HCT116 (cell line): ENCODE measurements at regions not wholly inside any gene's neighbourhood (a gene's known extent, or its start where the extent isn't known, plus 50 kb on each side); places are given as distances from the start of the nearest gene placed in this dataset.

Experiments
- ATAC-seq: fragments of 200-7000 bp; cut with Tn5 transposase; 2 replicates; pipeline ENCODE4 v1.9.1; 2020; ENCODE audit warnings: mild to moderate bottlenecking, moderate library complexity
- BruUV-seq: library from RNA; stranded (reverse); fragments of 400-500 nt; replicated peaks from 2 replicates; lab custom pipeline; 2021; lab: Mats Ljungman, UMichigan
- CTCF ChIA-PET: fragments of 300-600 bp; sonication (Branson Sonifier 250); formaldehyde crosslinking; loops from one replicate; lab custom pipeline; 2021; ENCODE audit warnings: antibody characterized with exemption; lab: Charles Lee
- POLR2A ChIA-PET: fragments of 300-600, 350-600 bp; sonication (Branson Sonifier 250); formaldehyde crosslinking; loops from one replicate; lab custom pipeline; 2021; ENCODE audit warnings: antibody characterized with exemption; lab: Charles Lee
- RAD21 ChIA-PET, 2 experiments: fragments of 300-600 bp; sonication (Branson Sonifier 250); formaldehyde crosslinking; loops; one replicate each; lab custom pipeline; 2023; ENCODE audit warnings: low total read pairs in 2 of 2; ENCODE audit not compliant: uncharacterized antibody in 2 of 2, unreplicated experiment in 2 of 2, low non-redundant PET in 1 of 2; lab: Charles Lee
- DNase-seq: peaks from one replicate; pipeline ENCODE4 v3.0.0-alpha.2; 2010; ENCODE audit warnings: low read depth, low spot score
- H2AFZ ChIP-seq: fragments of 200-600 bp; shearing (Covaris generic), sonication (generic); 2 replicates; pipeline ENCODE4 v1.6.1; 2017; ENCODE audit warnings: low read depth, mixed run types, mixed read lengths, antibody characterized with exemption, low read length; ENCODE audit not compliant: poor library complexity, severe bottlenecking
- H3K27ac ChIP-seq: 2 replicates; pipeline ENCODE4 v1.5.1; 2012; ENCODE audit warnings: low read depth, low read length
- H3K27me3 ChIP-seq: fragments of 200-600 bp; sonication (generic); 2 replicates; pipeline ENCODE4 v1.6.1; 2016; ENCODE audit warnings: mixed run types, low read length, mixed read lengths; ENCODE audit not compliant: insufficient read depth
- H3K36me3 ChIP-seq, 2 experiments: fragments of 200-500 bp in 1 of 2; fragments of 200-600 bp in 1 of 2; sonication (Bioruptor generic) in 1 of 2; sonication (generic) in 1 of 2; 2 replicates each; pipeline versions ENCODE4 v1.5.1 to v1.6.1; 2014 to 2016; ENCODE audit warnings: low read length in 2 of 2, inconsistent platforms in 1 of 2, mixed read lengths in 1 of 2, mixed run types in 1 of 2; ENCODE audit not compliant: insufficient read depth in 2 of 2, control insufficient read depth in 1 of 2
- H3K4me1 ChIP-seq, 2 experiments: fragments of 200-600 bp in 1 of 2; sonication (generic) in 1 of 2; 2 replicates each; pipeline versions ENCODE4 v1.5.1 to v1.6.1; 2012 to 2017; ENCODE audit warnings: low read length in 2 of 2, inconsistent platforms in 1 of 2, mild to moderate bottlenecking in 1 of 2, mixed read lengths in 1 of 2, mixed run types in 1 of 2, moderate library complexity in 1 of 2; ENCODE audit not compliant: insufficient read depth in 2 of 2, control insufficient read depth in 1 of 2
- H3K4me2 ChIP-seq: fragments of 200-600 bp; sonication (generic); 2 replicates; pipeline ENCODE4 v1.6.1; 2017; ENCODE audit warnings: mixed run types, low read length, mixed read lengths
- H3K4me3 ChIP-seq, 2 experiments: fragments of 200-600 bp in 1 of 2; sonication (generic) in 1 of 2; replicated peaks in 1 of 2; 2 replicates each; pipeline ENCODE4 v1.5.1; 2011 to 2016; ENCODE audit warnings: low read length in 2 of 2, control low read depth in 1 of 2, low read depth in 1 of 2, mild to moderate bottlenecking in 1 of 2, mixed read lengths in 1 of 2, mixed run types in 1 of 2
- H3K79me2 ChIP-seq: fragments of 200-600 bp; sonication (generic); 2 replicates; pipeline ENCODE4 v1.6.1; 2017; ENCODE audit warnings: mild to moderate bottlenecking, mixed run types, low read length, moderate library complexity, mixed read lengths; ENCODE audit not compliant: insufficient read depth
- H3K9ac ChIP-seq: fragments of 200-600 bp; sonication (generic); 2 replicates; pipeline ENCODE4 v1.6.1; 2016; ENCODE audit warnings: low read length, mixed read lengths
- H3K9me2 ChIP-seq: fragments of 200-600 bp; sonication (generic), shearing (Covaris generic); 2 replicates; pipeline ENCODE4 v1.6.1; 2017; ENCODE audit warnings: mixed run types, mild to moderate bottlenecking, moderate library complexity; ENCODE audit not compliant: insufficient read depth
- H3K9me3 ChIP-seq, 2 experiments: fragments of 200-500 bp in 1 of 2; fragments of 200-600 bp in 1 of 2; sonication (Bioruptor generic) in 1 of 2; sonication (generic) in 1 of 2; 2 replicates each; pipeline ENCODE4 v1.6.1; 2014 to 2017; ENCODE audit warnings: low read length in 2 of 2, mixed read lengths in 2 of 2, inconsistent platforms in 1 of 2, low read depth in 1 of 2, mild to moderate bottlenecking in 1 of 2, mixed run types in 1 of 2, moderate library complexity in 1 of 2; ENCODE audit not compliant: control insufficient read depth in 1 of 2, insufficient read depth in 1 of 2
- H4K20me1 ChIP-seq: fragments of 200-600 bp; sonication (generic), shearing (Covaris generic); 2 replicates; pipeline ENCODE4 v1.6.1; 2017; ENCODE audit warnings: mixed run types, mild to moderate bottlenecking, moderate library complexity; ENCODE audit not compliant: insufficient read depth
- EGR1 ChIP-seq: IDR thresholded peaks from 2 replicates; pipeline ENCODE4 v1.6.1; 2012; ENCODE audit warnings: low read depth
- ELF1 ChIP-seq: IDR thresholded peaks from 2 replicates; pipeline ENCODE4 v1.6.1; 2012; ENCODE audit warnings: low read depth, borderline replicate concordance
- EZH2 ChIP-seq: fragments of 200-600 bp; sonication (generic); IDR thresholded peaks from 2 replicates; pipeline ENCODE4 v1.6.1; 2017; ENCODE audit warnings: antibody characterized with exemption, mixed run types
- EZH2phosphoT487 ChIP-seq: fragments of 200-600 bp; IDR thresholded peaks from 2 replicates; pipeline ENCODE4 v1.6.1; 2018; ENCODE audit warnings: antibody characterized with exemption, borderline replicate concordance
- JUND ChIP-seq: IDR thresholded peaks from 2 replicates; pipeline ENCODE4 v1.6.1; 2012
- POLR2A ChIP-seq: IDR thresholded peaks from 2 replicates; pipeline ENCODE4 v1.7.0; 2011; ENCODE audit warnings: borderline replicate concordance; ENCODE audit not compliant: insufficient read depth, insufficient read length; ENCODE audit errors: extremely low read depth
- POLR2AphosphoS5 ChIP-seq: IDR thresholded peaks from 2 replicates; pipeline ENCODE4 v1.6.1; 2011; ENCODE audit warnings: mild to moderate bottlenecking, low read depth, low read length, moderate library complexity
- SP1 ChIP-seq: IDR thresholded peaks from 2 replicates; pipeline ENCODE4 v1.6.1; 2012; ENCODE audit warnings: low read depth
- TCF7L2 ChIP-seq: IDR thresholded peaks from 2 replicates; pipeline ENCODE4 v1.7.0; 2011; ENCODE audit warnings: borderline replicate concordance, inconsistent platforms; ENCODE audit not compliant: insufficient read depth, insufficient read length; ENCODE audit errors: extremely low read depth
- ZFX ChIP-seq: fragments of 450-650 bp; IDR thresholded peaks from 2 replicates; pipeline ENCODE4 v1.6.1; 2017
- intact Hi-C: fragments of 100-400 bp; cut with micrococcal nuclease; formaldehyde crosslinking; loops from 2 replicates; pipeline ENCODE4 v1.10.0; 2022
- TF ChIP-seq, protein P1 (sequence below), 3 experiments: fragments of 200-600 bp in 1 of 3; sonication (generic) in 1 of 3; IDR thresholded peaks in 2 of 3; conservative IDR thresholded peaks in 1 of 3; 2 replicates each; pipeline ENCODE4 v1.5.1; 2012 to 2017; ENCODE audit warnings: low read depth in 2 of 3, low read length in 2 of 3, antibody characterized with exemption in 1 of 3, borderline replicate concordance in 1 of 3, control low read depth in 1 of 3, mild to moderate bottlenecking in 1 of 3, mixed read lengths in 1 of 3, mixed run types in 1 of 3, moderate library complexity in 1 of 3; ENCODE audit not compliant: insufficient read depth in 1 of 3
- TF ChIP-seq, protein P2 (sequence below): IDR thresholded peaks from 2 replicates; pipeline ENCODE4 v1.6.1; 2012
- TF ChIP-seq, protein P3 (sequence below): IDR thresholded peaks from 2 replicates; pipeline ENCODE4 v1.6.1; 2011; ENCODE audit warnings: mild to moderate bottlenecking, low read length, moderate library complexity; ENCODE audit not compliant: insufficient replicate concordance; ENCODE audit errors: extremely low read depth

DNA sequence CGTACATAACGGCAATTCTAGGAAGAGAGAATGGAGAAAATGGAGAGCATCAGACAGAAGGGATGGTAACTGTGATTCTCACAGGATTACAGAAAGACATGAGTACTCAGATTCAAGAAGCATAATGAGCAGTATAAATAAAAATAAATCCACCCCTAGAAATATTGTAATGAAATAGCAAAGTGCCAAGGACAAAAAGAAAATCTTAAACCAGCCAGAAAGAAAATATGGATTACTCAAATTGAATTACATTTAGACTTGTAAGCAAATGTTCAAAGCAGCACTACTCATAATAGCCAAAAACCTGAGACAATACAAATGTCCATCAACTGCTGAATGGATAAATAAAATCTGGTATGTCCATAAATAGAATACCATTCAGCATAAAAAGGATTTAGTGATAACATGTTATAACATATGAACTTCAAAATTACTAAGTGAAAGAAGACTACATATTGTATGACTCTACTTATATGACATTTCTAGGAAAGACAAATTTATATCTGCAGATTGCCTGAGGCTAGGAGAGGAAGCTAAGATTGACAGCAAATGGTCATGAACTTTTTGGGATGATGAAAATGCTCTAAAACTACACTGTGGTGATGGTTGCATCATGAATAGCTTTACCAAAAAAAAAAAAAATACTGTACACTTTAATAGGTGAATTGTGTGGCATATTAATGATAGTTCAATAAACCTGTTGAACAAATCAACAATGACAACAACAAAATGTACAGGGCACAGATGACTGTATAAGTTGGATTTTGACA lies 63.4 kb upstream of the SPTBN1 start:
- no peak overlapping the region for H3K4me2 ChIP-seq
- H2AFZ ChIP-seq = no peak overlapping the region
- no peaks in the 10 kb centered on the region for H3K36me3 ChIP-seq
- no peak overlapping the region for H3K27ac ChIP-seq
- ATAC-seq (no peak), DNase-seq (no peak)
- CTCF ChIA-PET = no interaction called here
- H3K27me3 ChIP-seq = no peaks in the 10 kb centered on the region
- intact Hi-C loops = no loop called here
- BruUV-seq = no TSS peak
- no peaks in the 10 kb centered on the region for H3K4me1 ChIP-seq
- no peaks in the 10 kb centered on the region for H3K79me2 ChIP-seq
- POLR2A ChIA-PET = no interaction called here
- no peaks in the 10 kb centered on the region for H4K20me1 ChIP-seq
- TF ChIP-seq, protein P1, sequence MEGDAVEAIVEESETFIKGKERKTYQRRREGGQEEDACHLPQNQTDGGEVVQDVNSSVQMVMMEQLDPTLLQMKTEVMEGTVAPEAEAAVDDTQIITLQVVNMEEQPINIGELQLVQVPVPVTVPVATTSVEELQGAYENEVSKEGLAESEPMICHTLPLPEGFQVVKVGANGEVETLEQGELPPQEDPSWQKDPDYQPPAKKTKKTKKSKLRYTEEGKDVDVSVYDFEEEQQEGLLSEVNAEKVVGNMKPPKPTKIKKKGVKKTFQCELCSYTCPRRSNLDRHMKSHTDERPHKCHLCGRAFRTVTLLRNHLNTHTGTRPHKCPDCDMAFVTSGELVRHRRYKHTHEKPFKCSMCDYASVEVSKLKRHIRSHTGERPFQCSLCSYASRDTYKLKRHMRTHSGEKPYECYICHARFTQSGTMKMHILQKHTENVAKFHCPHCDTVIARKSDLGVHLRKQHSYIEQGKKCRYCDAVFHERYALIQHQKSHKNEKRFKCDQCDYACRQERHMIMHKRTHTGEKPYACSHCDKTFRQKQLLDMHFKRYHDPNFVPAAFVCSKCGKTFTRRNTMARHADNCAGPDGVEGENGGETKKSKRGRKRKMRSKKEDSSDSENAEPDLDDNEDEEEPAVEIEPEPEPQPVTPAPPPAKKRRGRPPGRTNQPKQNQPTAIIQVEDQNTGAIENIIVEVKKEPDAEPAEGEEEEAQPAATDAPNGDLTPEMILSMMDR (IDR thresholded peaks at IDR 0.05 in 2 of 3, conservative IDR thresholded peaks at IDR 0.05 in 1 of 3; ENCODE audit: borderline replicate concordance in 1 of 3, insufficient read depth in 1 of 3, low read depth in 2 of 3, low read length in 2 of 3) = no peak
- TF ChIP-seq, protein P2, sequence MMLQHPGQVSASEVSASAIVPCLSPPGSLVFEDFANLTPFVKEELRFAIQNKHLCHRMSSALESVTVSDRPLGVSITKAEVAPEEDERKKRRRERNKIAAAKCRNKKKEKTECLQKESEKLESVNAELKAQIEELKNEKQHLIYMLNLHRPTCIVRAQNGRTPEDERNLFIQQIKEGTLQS = no peak
- TF ChIP-seq, protein P3, sequence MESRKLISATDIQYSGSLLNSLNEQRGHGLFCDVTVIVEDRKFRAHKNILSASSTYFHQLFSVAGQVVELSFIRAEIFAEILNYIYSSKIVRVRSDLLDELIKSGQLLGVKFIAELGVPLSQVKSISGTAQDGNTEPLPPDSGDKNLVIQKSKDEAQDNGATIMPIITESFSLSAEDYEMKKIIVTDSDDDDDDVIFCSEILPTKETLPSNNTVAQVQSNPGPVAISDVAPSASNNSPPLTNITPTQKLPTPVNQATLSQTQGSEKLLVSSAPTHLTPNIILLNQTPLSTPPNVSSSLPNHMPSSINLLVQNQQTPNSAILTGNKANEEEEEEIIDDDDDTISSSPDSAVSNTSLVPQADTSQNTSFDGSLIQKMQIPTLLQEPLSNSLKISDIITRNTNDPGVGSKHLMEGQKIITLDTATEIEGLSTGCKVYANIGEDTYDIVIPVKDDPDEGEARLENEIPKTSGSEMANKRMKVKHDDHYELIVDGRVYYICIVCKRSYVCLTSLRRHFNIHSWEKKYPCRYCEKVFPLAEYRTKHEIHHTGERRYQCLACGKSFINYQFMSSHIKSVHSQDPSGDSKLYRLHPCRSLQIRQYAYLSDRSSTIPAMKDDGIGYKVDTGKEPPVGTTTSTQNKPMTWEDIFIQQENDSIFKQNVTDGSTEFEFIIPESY = no peak
- TF ChIP-seq EZH2phosphoT487 (no peak), POLR2A (no peak), SP1 (no peak), POLR2AphosphoS5 (no peak), ZFX (no peak), EGR1 (no peak), JUND (no peak), EZH2 (no peak), TCF7L2 (no peak), ELF1 (no peak)
- RAD21 ChIA-PET = no interaction called here
- no peaks in the 10 kb centered on the region for H3K9me2 ChIP-seq
- no peak overlapping the region for H3K9ac ChIP-seq
- H3K9me3 ChIP-seq = no peaks in the 10 kb centered on the region
- no peak overlapping the region for H3K4me3 ChIP-seq
